Activated CD4-positive, alpha-beta memory T cell treated with anti-CD3 and anti-CD28 coated beads for 36 hours (primary cell): ENCODE measurements at regions not wholly inside any gene's neighbourhood (a gene's known extent, or its start where the extent isn't known, plus 50 kb on each side); places are given as distances from the start of the nearest gene placed in this dataset.
"Not testable (repeated sequence)": the region's sequence is repeated elsewhere in the genome, so short reads cannot be mapped to it uniquely, and the experiment has no call there.

Experiments used
- CTCF ChIA-PET: fragments of 350-600 bp; sonication (Branson Sonifier 250); formaldehyde crosslinking; loops from one replicate; lab custom pipeline; 2021; ENCODE audit warnings: antibody characterized with exemption, inconsistent platforms; lab: Charles Lee
- POLR2A ChIA-PET: fragments of 350-600 bp; sonication (Branson Sonifier 250); formaldehyde crosslinking; loops from one replicate; lab custom pipeline; 2021; ENCODE audit warnings: antibody characterized with exemption; lab: Charles Lee
- DNase-seq: peaks from one replicate; pipeline ENCODE4 v3.0.0-alpha.2; 2020
- H3K27ac Mint-ChIP-seq: one replicate; pipeline ENCODE4 v1.8.0; 2021; ENCODE audit warnings: mixed read lengths
- H3K27me3 Mint-ChIP-seq: one replicate; pipeline ENCODE4 v1.8.0; 2021; ENCODE audit warnings: mixed read lengths
- H3K36me3 Mint-ChIP-seq: one replicate; pipeline ENCODE4 v1.8.0; 2021; ENCODE audit warnings: mixed read lengths
- H3K4me1 Mint-ChIP-seq: one replicate; pipeline ENCODE4 v1.8.0; 2021; ENCODE audit warnings: low read depth, mixed read lengths
- H3K4me3 Mint-ChIP-seq: one replicate; pipeline ENCODE4 v1.8.0; 2021; ENCODE audit warnings: mild to moderate bottlenecking, mixed read lengths
- H3K9me3 Mint-ChIP-seq: one replicate; pipeline ENCODE4 v1.8.0; 2021; ENCODE audit warnings: mixed read lengths
- intact Hi-C: fragments of 100-400 bp; cut with micrococcal nuclease; formaldehyde crosslinking; loops from one replicate; pipeline ENCODE4 v1.15.1; 2023

- POLR2A ChIA-PET, result no interaction called here
- Mint-ChIP-seq H3K4me3 (no peak overlapping the region), H3K27ac (no peak overlapping the region), H3K27me3 (no peaks in the 10 kb centered on the region), H3K36me3 (no peaks in the 10 kb centered on the region), H3K9me3 (no peaks in the 10 kb centered on the region), H3K4me1 (no peaks in the 10 kb centered on the region)
- no peak for DNase-seq
- CTCF ChIA-PET, result no interaction called here
- intact Hi-C loops, result no loop called here
These were observed 106.7 kb upstream of the KDM7A start for GRCh38 chr7:140283472-140283871.

GRCh38 chr7:140281960-140282359, 105.2 kb upstream of the KDM7A start:
- intact Hi-C loops, result no loop called here
- Mint-ChIP-seq H3K9me3 (no peaks in the 10 kb centered on the region), H3K27ac (no peak overlapping the region), H3K4me1 (no peaks in the 10 kb centered on the region), H3K4me3 (peak overlapping the region; percentile 5), H3K36me3 (no peaks in the 10 kb centered on the region), H3K27me3 (no peaks in the 10 kb centered on the region)
- DNase-seq, result no peak
- ChIA-PET POLR2A (no interaction called here), CTCF (no interaction called here)

GRCh38 chr7:140281255-140281654, 104.5 kb upstream of the KDM7A start:
- Mint-ChIP-seq H3K27me3 (no peaks in the 10 kb centered on the region), H3K4me1 (no peaks in the 10 kb centered on the region), H3K4me3 (no peak overlapping the region), H3K36me3 (no peaks in the 10 kb centered on the region), H3K9me3 (no peaks in the 10 kb centered on the region), H3K27ac (no peak overlapping the region)
- CTCF ChIA-PET, result interaction anchor here (1.2 kb wide), 1 partner anchor 17 kb away, joined by 4 read pairs; no protein-coding TSS in a partner anchor
- POLR2A ChIA-PET, result no interaction called here
- no peak for DNase-seq
- intact Hi-C loops, result no loop called here

- no peaks in the 10 kb centered on the region for H3K4me1 Mint-ChIP-seq
- CTCF ChIA-PET, result no interaction called here
These were observed 99.2 kb upstream of the KDM7A start for GRCh38 chr7:140276001-140276400.

GRCh38 chr7:140275069-140275965, 98.5 kb upstream of the KDM7A start:
- Mint-ChIP-seq H3K27me3 (no peaks in the 10 kb centered on the region), H3K4me3 (no peak overlapping the region), H3K36me3 (no peaks in the 10 kb centered on the region), H3K4me1 (no peaks in the 10 kb centered on the region), H3K27ac (no peak overlapping the region), H3K9me3 (no peaks in the 10 kb centered on the region)
- DNase-seq, result no peak
- intact Hi-C loops, result no loop called here
- ChIA-PET POLR2A (no interaction called here), CTCF (no interaction called here)

More at GRCh38 chr7:140276001-140276400, 99.2 kb upstream of the KDM7A start:
- H3K9me3 Mint-ChIP-seq, result no peaks in the 10 kb centered on the region
- no peaks in the 10 kb centered on the region for H3K27me3 Mint-ChIP-seq
- POLR2A ChIA-PET, result no interaction called here
- no peak overlapping the region for H3K27ac Mint-ChIP-seq
- H3K4me3 Mint-ChIP-seq, result no peak overlapping the region
- no peaks in the 10 kb centered on the region for H3K36me3 Mint-ChIP-seq
- intact Hi-C loops, result no loop called here
- DNase-seq, result no peak

GRCh38 chr7:140273417-140273816, 96.6 kb upstream of the KDM7A start:
- ChIA-PET CTCF (no interaction called here), POLR2A (interaction anchor here (0.7 kb wide), 1 partner anchor 12 kb away, joined by 4 read pairs; no protein-coding TSS in a partner anchor)
- no peak overlapping the region for H3K27ac Mint-ChIP-seq
- no peak for DNase-seq
- peaks cover 9% of the 10 kb centered on the region for H3K4me1 Mint-ChIP-seq
- H3K4me3 Mint-ChIP-seq, result no peak overlapping the region
- intact Hi-C loops, result no loop called here
- no peaks in the 10 kb centered on the region for H3K27me3 Mint-ChIP-seq
- no peaks in the 10 kb centered on the region for H3K9me3 Mint-ChIP-seq
- no peaks in the 10 kb centered on the region for H3K36me3 Mint-ChIP-seq

- CTCF ChIA-PET, H3K36me3 Mint-ChIP-seq, H3K4me3 Mint-ChIP-seq, POLR2A ChIA-PET, H3K27ac Mint-ChIP-seq, H3K27me3 Mint-ChIP-seq, DNase-seq, intact Hi-C loops, H3K9me3 Mint-ChIP-seq: not testable (repeated sequence)
- H3K4me1 Mint-ChIP-seq, result peaks cover 12% of the 10 kb centered on the region
These were observed 94.8 kb upstream of the KDM7A start for GRCh38 chr7:140271643-140271968.

- Mint-ChIP-seq H3K27me3 (no peaks in the 10 kb centered on the region), H3K4me1 (peaks cover 13% of the 10 kb centered on the region), H3K27ac (peak overlapping the region; percentile 13), H3K9me3 (no peaks in the 10 kb centered on the region), H3K4me3 (no peak overlapping the region), H3K36me3 (no peaks in the 10 kb centered on the region)
- ChIA-PET CTCF (interaction anchor here (0.7 kb wide), 1 partner anchor 27 kb away, joined by 3 read pairs; no protein-coding TSS in a partner anchor), POLR2A (no interaction called here)
- DNase-seq, result no peak
- intact Hi-C loops, result no loop called here
These were observed 92.3 kb upstream of the KDM7A start for GRCh38 chr7:140269004-140269638.

GRCh38 chr7:140267381-140268226, 90.8 kb upstream of the KDM7A start:
- no peaks in the 10 kb centered on the region for H3K27me3 Mint-ChIP-seq
- no peaks in the 10 kb centered on the region for H3K9me3 Mint-ChIP-seq
- DNase-seq, result no peak
- no peak overlapping the region for H3K27ac Mint-ChIP-seq
- no peak overlapping the region for H3K4me3 Mint-ChIP-seq
- H3K4me1 Mint-ChIP-seq, result peaks cover 24% of the 10 kb centered on the region
- intact Hi-C loops, result no loop called here
- no peaks in the 10 kb centered on the region for H3K36me3 Mint-ChIP-seq
- POLR2A ChIA-PET, result no interaction called here
- CTCF ChIA-PET, result no interaction called here

- intact Hi-C loops, result loop anchor here (1.0 to 5.0 kb wide), 2 partner anchors 10 to 39 kb away; no protein-coding TSS in a partner anchor
- H3K27ac Mint-ChIP-seq, result peak overlapping the region; percentile 4
- POLR2A ChIA-PET, result interaction anchor here (1.6 to 2.6 kb wide), 2 partner anchors 10 to 88 kb away, joined by 4 to 17 read pairs; no protein-coding TSS in a partner anchor
These were observed 86.5 kb upstream of the KDM7A start for GRCh38 chr7:140263277-140263676.

GRCh38 chr7:140262242-140262903, 85.6 kb upstream of the KDM7A start:
- peaks cover 2% of the 10 kb centered on the region for H3K9me3 Mint-ChIP-seq
- peak overlapping the region; percentile 49 for H3K27ac Mint-ChIP-seq
- ChIA-PET POLR2A (interaction anchor here (1.6 to 2.6 kb wide), 2 partner anchors 9 to 87 kb away, joined by 4 to 17 read pairs; no protein-coding TSS in a partner anchor), CTCF (no interaction called here)
- peaks cover 1% of the 10 kb centered on the region for H3K36me3 Mint-ChIP-seq
- H3K4me3 Mint-ChIP-seq, result no peak overlapping the region
- peaks cover 23% of the 10 kb centered on the region for H3K4me1 Mint-ChIP-seq
- no peaks in the 10 kb centered on the region for H3K27me3 Mint-ChIP-seq
- intact Hi-C loops, result loop anchor here (5.0 kb wide), 1 partner anchor 40 kb away; no protein-coding TSS in a partner anchor
- peak; percentile 38 for DNase-seq

More at GRCh38 chr7:140263277-140263676, 86.5 kb upstream of the KDM7A start:
- Mint-ChIP-seq H3K27me3 (no peaks in the 10 kb centered on the region), H3K4me3 (no peak overlapping the region), H3K9me3 (no peaks in the 10 kb centered on the region), H3K4me1 (peaks cover 23% of the 10 kb centered on the region), H3K36me3 (no peaks in the 10 kb centered on the region)
- DNase-seq, result peak; percentile 46
- CTCF ChIA-PET, result interaction anchor here (0.8 to 1.3 kb wide), 2 partner anchors 11 to 33 kb away, joined by 3 read pairs; no protein-coding TSS in a partner anchor
